ENCODE measurements at regions not wholly inside any gene's neighbourhood (a gene's known extent, or its start where the extent isn't known, plus 50 kb on each side); places are given as distances from the start of the nearest gene placed in this dataset.

GRCh38 chr16:74186561-74186971 is 110.0 kb upstream of the PSMD7 start:
- TF ChIP-seq CTCF (IDR thresholded peaks at IDR 0.05): no peak
- TF ChIP-seq POLR2A (IDR thresholded peaks at IDR 0.05): no peak
- TF ChIP-seq EP300 (IDR thresholded peaks at IDR 0.05): no peak

All from tibial nerve (tissue), 4 donors.